ENCODE measurements at regions not wholly inside any gene's neighbourhood (a gene's known extent, or its start where the extent isn't known, plus 50 kb on each side); places are given as distances from the start of the nearest gene placed in this dataset.

DNA sequence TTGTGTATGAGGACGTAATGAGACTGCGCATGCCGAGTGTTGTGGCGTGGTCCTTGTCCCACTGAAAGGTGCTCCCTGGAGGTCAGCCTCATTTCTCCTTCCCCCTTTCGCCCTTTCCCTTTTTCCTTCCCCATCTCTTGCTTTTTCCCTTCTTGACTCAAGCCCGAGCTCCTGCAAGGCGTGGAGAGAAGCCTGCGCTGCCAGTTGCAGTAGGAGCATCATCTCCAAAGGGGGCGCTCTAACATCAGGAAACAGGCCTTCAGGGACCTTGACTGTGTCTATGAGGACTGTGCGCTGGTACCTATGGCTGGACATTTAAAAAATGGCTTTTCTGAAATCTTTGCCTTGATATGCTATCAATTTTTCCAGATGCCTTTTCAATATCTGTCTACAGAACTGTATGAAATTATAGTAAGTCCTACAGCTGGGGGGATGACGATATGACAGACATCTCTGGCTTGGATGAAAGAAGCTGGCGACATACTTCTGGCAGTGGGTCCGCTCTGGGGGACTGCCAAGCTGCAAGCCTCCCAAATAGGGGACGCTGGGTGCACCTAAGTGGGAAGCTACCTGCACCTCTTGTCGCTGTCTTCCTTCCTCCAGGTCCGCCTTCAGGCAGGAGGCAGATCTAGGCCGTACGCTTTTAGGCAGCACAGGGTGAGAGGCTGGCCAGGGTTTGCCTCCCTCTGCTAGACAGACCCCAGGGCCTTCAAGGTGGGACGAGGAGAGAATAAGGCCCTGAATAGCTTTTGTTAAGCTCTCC lies 96.5 kb downstream of the NXPE2 start:
- H3K36me3 Mint-ChIP-seq (ENCODE audit: low read depth, unreplicated experiment), result no peaks in the 10 kb centered on the region
- Histone ChIP-seq H3K27ac (ENCODE audit: low read depth, low read length) (no peak overlapping the region), H2AFZ (ENCODE audit: low read depth, low read length) (no peak overlapping the region), H3K79me2 (ENCODE audit: insufficient read depth, low read length) (no peaks in the 10 kb centered on the region), H3K4me3 (ENCODE audit: insufficient read depth, low read depth, low read length) (no peak overlapping the region), H3K9me3 (ENCODE audit: insufficient read depth, low read depth, low read length) (no peaks in the 10 kb centered on the region), H4K20me1 (ENCODE audit: insufficient read depth, low read length) (no peaks in the 10 kb centered on the region), H3K9ac (ENCODE audit: low read length) (no peak overlapping the region), H3K27me3 (ENCODE audit: insufficient read depth, low read length) (no peaks in the 10 kb centered on the region), H3K36me3 (ENCODE audit: insufficient read depth, low read length) (no peaks in the 10 kb centered on the region), H3K4me2 (ENCODE audit: low read length) (no peak overlapping the region), H3K4me1 (ENCODE audit: insufficient read depth, low read length) (no peaks in the 10 kb centered on the region)
- no peak for TF ChIP-seq EZH2 (IDR thresholded peaks at IDR 0.05; ENCODE audit: insufficient read depth, low read length)
- TF ChIP-seq, protein P1, sequence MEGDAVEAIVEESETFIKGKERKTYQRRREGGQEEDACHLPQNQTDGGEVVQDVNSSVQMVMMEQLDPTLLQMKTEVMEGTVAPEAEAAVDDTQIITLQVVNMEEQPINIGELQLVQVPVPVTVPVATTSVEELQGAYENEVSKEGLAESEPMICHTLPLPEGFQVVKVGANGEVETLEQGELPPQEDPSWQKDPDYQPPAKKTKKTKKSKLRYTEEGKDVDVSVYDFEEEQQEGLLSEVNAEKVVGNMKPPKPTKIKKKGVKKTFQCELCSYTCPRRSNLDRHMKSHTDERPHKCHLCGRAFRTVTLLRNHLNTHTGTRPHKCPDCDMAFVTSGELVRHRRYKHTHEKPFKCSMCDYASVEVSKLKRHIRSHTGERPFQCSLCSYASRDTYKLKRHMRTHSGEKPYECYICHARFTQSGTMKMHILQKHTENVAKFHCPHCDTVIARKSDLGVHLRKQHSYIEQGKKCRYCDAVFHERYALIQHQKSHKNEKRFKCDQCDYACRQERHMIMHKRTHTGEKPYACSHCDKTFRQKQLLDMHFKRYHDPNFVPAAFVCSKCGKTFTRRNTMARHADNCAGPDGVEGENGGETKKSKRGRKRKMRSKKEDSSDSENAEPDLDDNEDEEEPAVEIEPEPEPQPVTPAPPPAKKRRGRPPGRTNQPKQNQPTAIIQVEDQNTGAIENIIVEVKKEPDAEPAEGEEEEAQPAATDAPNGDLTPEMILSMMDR (IDR thresholded peaks at IDR 0.05; ENCODE audit: insufficient read depth, low read depth, low read length), result peak; percentile 89
- no peaks in the 10 kb centered on the region for H3K9me3 Mint-ChIP-seq (ENCODE audit: unreplicated experiment)
- DNase-seq (ENCODE audit: low read depth) (peak; percentile 21), FAIRE-seq (no peak)
- no peaks in the 10 kb centered on the region for H3K4me1 Mint-ChIP-seq (ENCODE audit: low read depth, unreplicated experiment)
- no peak overlapping the region for H3K4me3 Mint-ChIP-seq (ENCODE audit: unreplicated experiment)
- H3K27me3 Mint-ChIP-seq (ENCODE audit: low read depth, unreplicated experiment), result peaks cover 54% of the 10 kb centered on the region
- no peak overlapping the region for H3K27ac Mint-ChIP-seq (ENCODE audit: unreplicated experiment)

DNA sequence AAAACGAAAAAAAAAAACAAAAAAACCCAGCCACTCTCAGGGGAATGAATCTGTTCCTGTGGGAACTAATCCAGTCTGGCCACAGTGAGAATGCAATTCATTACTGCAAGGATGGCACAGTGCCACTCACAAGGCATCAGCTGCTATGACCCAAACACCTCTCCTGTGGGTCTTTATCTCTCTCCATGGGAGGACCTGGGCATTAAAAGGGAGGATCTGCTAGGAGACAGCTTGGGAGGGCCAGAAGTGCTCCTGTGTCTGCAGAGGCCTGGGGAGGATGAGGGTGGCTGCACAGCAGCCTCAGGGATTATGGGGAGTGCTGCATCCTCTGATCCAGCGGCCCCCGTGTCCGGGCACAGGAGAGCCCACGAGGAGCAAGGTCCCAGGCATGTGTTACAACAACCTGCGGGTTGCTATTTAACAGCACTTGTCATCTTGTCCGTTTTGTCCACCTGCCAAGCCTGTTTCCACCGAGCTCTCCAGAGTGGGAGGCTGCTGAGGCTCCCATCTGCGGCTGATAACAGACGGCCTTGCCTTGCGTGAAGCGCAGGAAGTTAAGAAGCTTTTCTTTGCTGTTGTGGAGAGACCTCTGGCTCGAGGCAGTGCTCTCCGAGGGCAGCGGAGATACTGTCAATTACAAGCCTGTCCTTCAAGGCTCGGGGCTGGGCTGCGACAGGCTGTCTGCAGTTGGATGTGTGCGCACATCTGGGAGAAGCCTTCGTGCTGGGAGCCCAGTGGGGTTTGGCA lies 97.7 kb downstream of the NXPE2 start:
- no peak for DNase-seq (ENCODE audit: low read depth)
- FAIRE-seq, result no peak

More for the DNA sequence above, 97.7 kb downstream of the NXPE2 start:
- Mint-ChIP-seq H3K4me3 (ENCODE audit: unreplicated experiment) (no peak overlapping the region), H3K9me3 (ENCODE audit: unreplicated experiment) (no peaks in the 10 kb centered on the region), H3K4me1 (ENCODE audit: low read depth, unreplicated experiment) (no peaks in the 10 kb centered on the region), H3K36me3 (ENCODE audit: low read depth, unreplicated experiment) (no peaks in the 10 kb centered on the region), H3K27me3 (ENCODE audit: low read depth, unreplicated experiment) (peaks cover 59% of the 10 kb centered on the region), H3K27ac (ENCODE audit: unreplicated experiment) (no peak overlapping the region)
- Histone ChIP-seq H3K27ac (ENCODE audit: low read depth, low read length) (no peak overlapping the region), H3K27me3 (ENCODE audit: insufficient read depth, low read length) (no peaks in the 10 kb centered on the region), H2AFZ (ENCODE audit: low read depth, low read length) (no peak overlapping the region), H3K4me2 (ENCODE audit: low read length) (no peak overlapping the region), H3K9me3 (ENCODE audit: insufficient read depth, low read depth, low read length) (no peaks in the 10 kb centered on the region), H3K79me2 (ENCODE audit: insufficient read depth, low read length) (no peaks in the 10 kb centered on the region), H3K36me3 (ENCODE audit: insufficient read depth, low read length) (no peaks in the 10 kb centered on the region), H3K4me3 (ENCODE audit: insufficient read depth, low read depth, low read length) (no peak overlapping the region), H3K4me1 (ENCODE audit: insufficient read depth, low read length) (no peaks in the 10 kb centered on the region), H4K20me1 (ENCODE audit: insufficient read depth, low read length) (no peaks in the 10 kb centered on the region), H3K9ac (ENCODE audit: low read length) (no peak overlapping the region)
- TF ChIP-seq, protein P1 (IDR thresholded peaks at IDR 0.05; ENCODE audit: insufficient read depth, low read depth, low read length), result no peak
- no peak for TF ChIP-seq EZH2 (IDR thresholded peaks at IDR 0.05; ENCODE audit: insufficient read depth, low read length)

Measured in astrocyte (in vitro differentiated cells and primary cell).